ENCODE measurements at regions not wholly inside any gene's neighbourhood (a gene's known extent, or its start where the extent isn't known, plus 50 kb on each side); places are given as distances from the start of the nearest gene placed in this dataset.
"Not testable (repeated sequence)": the region's sequence is repeated elsewhere in the genome, so short reads cannot be mapped to it uniquely, and the experiment has no call there.

DNA sequence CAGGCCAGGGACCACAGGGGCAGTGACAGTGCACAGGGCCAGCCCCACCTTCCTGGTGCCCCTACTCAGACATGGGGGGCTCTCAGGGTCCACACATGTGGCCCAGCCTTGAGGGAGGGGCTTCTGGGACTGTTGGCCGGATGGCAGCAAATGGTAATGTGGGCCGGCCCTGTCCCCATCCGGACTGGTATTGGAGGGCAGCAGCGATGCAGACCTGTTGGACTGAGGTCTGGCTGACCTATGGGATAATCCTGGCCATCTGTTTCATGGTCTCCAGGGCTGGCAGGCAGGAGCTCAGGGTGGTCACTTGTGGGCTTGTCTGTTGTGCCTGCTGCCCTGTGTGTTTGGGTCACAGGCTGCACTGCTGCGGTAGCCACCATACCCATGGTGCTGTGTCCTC lies 387.5 kb downstream of the TMEM121 start:
- H3K9me3 ChIP-seq (ENCODE audit: insufficient read depth in 2 of 2, low read depth in 1 of 2, low read length in 1 of 2) = peaks cover 48 to 97% of the 10 kb centered on the region in 2 experiments; a peak in 3 of 4 replicates

GRCh38 chr14:105914281-105914680 lies 387.9 kb downstream of the TMEM121 start:
- FAIRE-seq; H3K9ac ChIP-seq (replicated peaks in 1 of 4; ENCODE audit: extremely low read depth in 1 of 4, low read depth in 3 of 4, low read length in 3 of 4); H2BK15ac ChIP-seq (ENCODE audit: low read length); DNase-seq (ENCODE audit: low read depth in 1 of 2, low spot score in 2 of 2); H3K23me2 ChIP-seq (ENCODE audit: low read depth, low read length); H4K5ac ChIP-seq (ENCODE audit: insufficient read length, low read depth, low read length); H2BK5ac ChIP-seq (ENCODE audit: low read depth, low read length); H3K14ac ChIP-seq (ENCODE audit: insufficient read length); CTCF ChIA-PET (ENCODE audit: partially characterized antibody); H2BK20ac ChIP-seq (ENCODE audit: low read length); H3K27ac ChIP-seq (ENCODE audit: low read depth, low read length); H3K4me1 ChIP-seq (replicated peaks in 1 of 4; ENCODE audit: control insufficient read depth in 3 of 4, insufficient read depth in 4 of 4, low read length in 3 of 4); H3K23ac ChIP-seq (ENCODE audit: insufficient read length); H3K79me1 ChIP-seq (ENCODE audit: low read depth, low read length); H3K4me3 ChIP-seq (ENCODE audit: extremely low read depth in 1 of 4, insufficient read depth in 2 of 4, low read depth in 3 of 4, low read length in 4 of 4); H2AK5ac ChIP-seq (ENCODE audit: low read depth, low read length); H3K18ac ChIP-seq (ENCODE audit: extremely low read depth, low read length); H3K56ac ChIP-seq (replicated peaks; ENCODE audit: insufficient read length, low read depth, low read length); H3K4me2 ChIP-seq (ENCODE audit: insufficient read depth in 1 of 2, low read depth in 2 of 2, low read length in 2 of 2); H4K20me1 ChIP-seq (replicated peaks in 1 of 2; ENCODE audit: control insufficient read depth in 1 of 2, insufficient read depth in 2 of 2, low read length in 2 of 2); H3K4ac ChIP-seq (replicated peaks; ENCODE audit: insufficient read length, low read depth, low read length); H4K91ac ChIP-seq (replicated peaks; ENCODE audit: insufficient read length, low read length); H3K36me3 ChIP-seq (ENCODE audit: control insufficient read depth in 2 of 4, insufficient read depth in 4 of 4, low read length in 3 of 4); H3K79me2 ChIP-seq (ENCODE audit: control insufficient read depth in 1 of 2, insufficient read depth in 2 of 2, low read length in 2 of 2); H2BK120ac ChIP-seq (replicated peaks; ENCODE audit: low read depth, low read length); POLR2A ChIA-PET (ENCODE audit: partially characterized antibody); H2AFZ ChIP-seq (ENCODE audit: low read length); H2BK12ac ChIP-seq (ENCODE audit: low read depth, low read length); H3K27me3 ChIP-seq (replicated peaks in 1 of 4; ENCODE audit: control insufficient read depth in 3 of 4, extremely low read depth in 1 of 4, insufficient read depth in 3 of 4, low read length in 3 of 4); H4K8ac ChIP-seq (ENCODE audit: extremely low read depth, insufficient read depth, low read length): not testable (repeated sequence)
- WGBS, 2 experiments (ENCODE audit: extremely low coverage in 1 of 2, insufficient coverage in 1 of 2, insufficient read length in 1 of 2, insufficient replicate concordance in 2 of 2, low coverage in 1 of 2, low lambda C conversion rate in 2 of 2, missing lambda C conversion rate in 1 of 2) = 75% methylated on average over 12 of the region's 12 CpGs; no CpG with 5 or more reads in 1 of the 2 experiments
- peaks cover 45 to 97% of the 10 kb centered on the region in 2 experiments; a peak in 3 of 4 replicates for H3K9me3 ChIP-seq (ENCODE audit: insufficient read depth in 2 of 2, low read depth in 1 of 2, low read length in 1 of 2)

More for the DNA sequence above, 387.5 kb downstream of the TMEM121 start:
- WGBS, 2 experiments (ENCODE audit: extremely low coverage in 1 of 2, insufficient coverage in 1 of 2, insufficient read length in 1 of 2, insufficient replicate concordance in 2 of 2, low coverage in 1 of 2, low lambda C conversion rate in 2 of 2, missing lambda C conversion rate in 1 of 2) = 77% methylated on average over 5 of the region's 5 CpGs; no CpG with 5 or more reads in 1 of the 2 experiments
- no peaks in the 10 kb centered on the region for H3K36me3 ChIP-seq (ENCODE audit: control insufficient read depth in 2 of 4, insufficient read depth in 4 of 4, low read length in 3 of 4)
- H2BK120ac ChIP-seq (replicated peaks; ENCODE audit: low read depth, low read length) = no peak overlapping the region
- FAIRE-seq (no peak), DNase-seq (ENCODE audit: low read depth in 1 of 2, low spot score in 2 of 2) (no peak)
- H3K79me2 ChIP-seq (ENCODE audit: control insufficient read depth in 1 of 2, insufficient read depth in 2 of 2, low read length in 2 of 2) = no peaks in the 10 kb centered on the region
- no peak overlapping the region for H3K4me2 ChIP-seq (ENCODE audit: insufficient read depth in 1 of 2, low read depth in 2 of 2, low read length in 2 of 2)
- H3K4ac ChIP-seq (replicated peaks; ENCODE audit: insufficient read length, low read depth, low read length) = no peak overlapping the region
- H3K79me1 ChIP-seq (ENCODE audit: low read depth, low read length) = no peaks in the 10 kb centered on the region
- H4K8ac ChIP-seq (ENCODE audit: extremely low read depth, insufficient read depth, low read length) = no peak overlapping the region
- no peak overlapping the region for H3K18ac ChIP-seq (ENCODE audit: extremely low read depth, low read length)
- no peak overlapping the region for H3K4me3 ChIP-seq (ENCODE audit: extremely low read depth in 1 of 4, insufficient read depth in 2 of 4, low read depth in 3 of 4, low read length in 4 of 4)
- no peak overlapping the region for H3K9ac ChIP-seq (replicated peaks in 1 of 4; ENCODE audit: extremely low read depth in 1 of 4, low read depth in 3 of 4, low read length in 3 of 4)
- no peaks in the 10 kb centered on the region for H3K4me1 ChIP-seq (replicated peaks in 1 of 4; ENCODE audit: control insufficient read depth in 3 of 4, insufficient read depth in 4 of 4, low read length in 3 of 4)
- no peak overlapping the region for H2BK12ac ChIP-seq (ENCODE audit: low read depth, low read length)
- H3K23me2 ChIP-seq (ENCODE audit: low read depth, low read length) = no peaks in the 10 kb centered on the region
- CTCF ChIA-PET (ENCODE audit: partially characterized antibody) = no interaction called here
- no peak overlapping the region for H3K23ac ChIP-seq (ENCODE audit: insufficient read length)
- POLR2A ChIA-PET (ENCODE audit: partially characterized antibody) = no interaction called here
- no peak for TF ChIP-seq JUN (IDR thresholded peaks at IDR 0.05; ENCODE audit: low read depth, low read length)
- no peak for TF ChIP-seq SIRT6 (IDR thresholded peaks at IDR 0.05; ENCODE audit: low read length)
- no peak for TF ChIP-seq SP4 (IDR thresholded peaks at IDR 0.05; ENCODE audit: low read length)
- H3K27ac ChIP-seq (ENCODE audit: low read depth, low read length) = no peak overlapping the region
- no peaks in the 10 kb centered on the region for H3K27me3 ChIP-seq (replicated peaks in 1 of 4; ENCODE audit: control insufficient read depth in 3 of 4, extremely low read depth in 1 of 4, insufficient read depth in 3 of 4, low read length in 3 of 4)
- H4K91ac ChIP-seq (replicated peaks; ENCODE audit: insufficient read length, low read length) = no peak overlapping the region
- H4K20me1 ChIP-seq (replicated peaks in 1 of 2; ENCODE audit: control insufficient read depth in 1 of 2, insufficient read depth in 2 of 2, low read length in 2 of 2) = no peaks in the 10 kb centered on the region
- no peak overlapping the region for H2AK5ac ChIP-seq (ENCODE audit: low read depth, low read length)
- no peak overlapping the region for H3K56ac ChIP-seq (replicated peaks; ENCODE audit: insufficient read length, low read depth, low read length)
- H2BK5ac ChIP-seq (ENCODE audit: low read depth, low read length) = no peak overlapping the region
- H2AFZ ChIP-seq (ENCODE audit: low read length) = no peak overlapping the region
- H2BK20ac ChIP-seq (ENCODE audit: low read length) = no peak overlapping the region
- no peak overlapping the region for H3K14ac ChIP-seq (ENCODE audit: insufficient read length)
- H4K5ac ChIP-seq (ENCODE audit: insufficient read length, low read depth, low read length) = no peak overlapping the region
- H2BK15ac ChIP-seq (ENCODE audit: low read length) = no peak overlapping the region

Data from H1 (cell line).